D721Med (cell line): ENCODE measurements at regions not wholly inside any gene's neighbourhood (a gene's known extent, or its start where the extent isn't known, plus 50 kb on each side); places are given as distances from the start of the nearest gene placed in this dataset.

ENCODE experiments used
- DNase-seq: peaks from one replicate; pipeline ENCODE4 v3.0.0; 2011; ENCODE audit warnings: low spot score; ENCODE audit not compliant: insufficient read length
- FAIRE-seq: peaks from 2 replicates; lab custom pipeline; 2011; peaks lifted over from hg19 to GRCh38; lab: Jason Lieb, UNC
- CTCF ChIP-seq: IDR thresholded peaks from 2 replicates; pipeline ENCODE4 v1.5.1; 2012; ENCODE audit warnings: mild to moderate bottlenecking, control low read depth; ENCODE audit not compliant: insufficient read depth; ENCODE audit errors: missing control alignments

- FAIRE-seq: no peak
- TF ChIP-seq CTCF: no peak
- DNase-seq: no peak
Observed at GRCh38 chr5:6182271-6182815, 196.0 kb downstream of the MED10 start.

GRCh38 chr5:6181871-6182270 lies 196.5 kb downstream of the MED10 start:
- no peak for FAIRE-seq
- DNase-seq: no peak
- no peak for TF ChIP-seq CTCF

- no peak for FAIRE-seq
- TF ChIP-seq CTCF: no peak
- DNase-seq: no peak
Observed at GRCh38 chr5:6181147-6181729, 197.1 kb downstream of the MED10 start.

- FAIRE-seq (no peak), DNase-seq (no peak)
- TF ChIP-seq CTCF: no peak
Observed at GRCh38 chr5:6180231-6180872, 198.0 kb downstream of the MED10 start.

- no peak for DNase-seq
- FAIRE-seq: no peak
- no peak for TF ChIP-seq CTCF
Observed at GRCh38 chr5:6178846-6179532, 199.4 kb downstream of the MED10 start.

GRCh38 chr5:6177926-6178325 lies 200.4 kb downstream of the MED10 start:
- FAIRE-seq (no peak), DNase-seq (no peak)
- TF ChIP-seq CTCF: no peak
